ENCODE measurements at regions not wholly inside any gene's neighbourhood (a gene's known extent, or its start where the extent isn't known, plus 50 kb on each side); places are given as distances from the start of the nearest gene placed in this dataset.

DNA sequence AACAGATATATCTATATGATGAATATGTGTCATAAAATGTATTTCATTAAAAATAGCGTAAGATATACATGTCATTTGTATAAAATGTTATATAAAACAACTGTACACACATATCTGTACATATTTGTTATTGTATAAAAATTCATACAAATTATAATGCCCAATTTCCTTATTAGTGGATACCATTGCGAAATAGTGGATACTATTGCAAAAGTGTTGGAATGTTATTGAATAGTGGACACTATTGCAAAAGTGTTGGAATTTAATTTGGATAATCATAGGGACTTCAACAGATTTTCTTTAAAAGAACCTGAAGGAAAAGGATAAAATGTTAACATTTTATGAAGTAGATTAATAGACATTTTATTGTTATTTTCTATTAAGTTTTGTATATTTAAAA, 487.4 kb downstream of the HAO1 start:
- Mint-ChIP-seq H3K4me3 (no peak overlapping the region), H3K9me3 (peaks cover 5% of the 10 kb centered on the region), H3K27me3 (no peaks in the 10 kb centered on the region), H3K36me3 (ENCODE audit: low read depth) (no peaks in the 10 kb centered on the region), H3K27ac (no peak overlapping the region), H3K4me1 (no peaks in the 10 kb centered on the region)
- ChIA-PET POLR2A (no interaction called here), CTCF (no interaction called here)
- DNase-seq, result no peak

- Mint-ChIP-seq H3K4me3 (no peak overlapping the region), H3K27me3 (no peaks in the 10 kb centered on the region), H3K9me3 (peaks cover 2% of the 10 kb centered on the region), H3K36me3 (ENCODE audit: low read depth) (no peaks in the 10 kb centered on the region), H3K27ac (no peak overlapping the region), H3K4me1 (no peaks in the 10 kb centered on the region)
- POLR2A ChIA-PET, result no interaction called here
- DNase-seq, result no peak
- CTCF ChIA-PET, result no interaction called here
These were observed 486.2 kb downstream of the HAO1 start for GRCh38 chr20:7454047-7454446.

- no peak overlapping the region for H3K4me3 Mint-ChIP-seq
- DNase-seq, result no peak
- H3K4me1 Mint-ChIP-seq, result no peaks in the 10 kb centered on the region
- H3K36me3 Mint-ChIP-seq (ENCODE audit: low read depth), result no peaks in the 10 kb centered on the region
- ChIA-PET CTCF (no interaction called here), POLR2A (no interaction called here)
- peaks cover 8% of the 10 kb centered on the region for H3K9me3 Mint-ChIP-seq
- no peaks in the 10 kb centered on the region for H3K27me3 Mint-ChIP-seq
- no peak overlapping the region for H3K27ac Mint-ChIP-seq
These were observed 481.8 kb downstream of the HAO1 start for GRCh38 chr20:7458459-7458858.

DNA sequence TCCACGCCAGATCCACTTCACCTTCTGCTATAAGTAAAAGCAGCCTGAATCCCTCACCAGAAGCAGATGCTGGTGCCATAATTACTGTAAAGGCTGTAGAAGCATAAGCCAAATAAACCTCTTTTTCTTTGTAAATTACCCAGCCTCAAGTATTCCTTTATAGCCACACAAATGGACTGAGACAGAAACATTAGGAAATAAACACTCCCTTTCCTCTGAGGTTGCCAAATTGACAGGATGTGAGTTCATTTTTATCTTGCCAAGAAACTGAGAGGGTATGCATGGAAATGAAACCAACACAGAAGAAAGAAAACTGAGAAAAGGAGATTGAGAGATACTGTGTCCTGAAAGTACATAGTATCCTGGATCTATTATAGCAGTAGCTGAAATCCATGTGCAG, 481.2 kb downstream of the HAO1 start:
- peaks cover 7% of the 10 kb centered on the region for H3K9me3 Mint-ChIP-seq
- DNase-seq, result no peak
- no peak overlapping the region for H3K27ac Mint-ChIP-seq
- POLR2A ChIA-PET, result no interaction called here
- CTCF ChIA-PET, result no interaction called here
- no peaks in the 10 kb centered on the region for H3K27me3 Mint-ChIP-seq
- H3K36me3 Mint-ChIP-seq (ENCODE audit: low read depth), result no peaks in the 10 kb centered on the region
- H3K4me1 Mint-ChIP-seq, result no peaks in the 10 kb centered on the region
- no peak overlapping the region for H3K4me3 Mint-ChIP-seq

DNA sequence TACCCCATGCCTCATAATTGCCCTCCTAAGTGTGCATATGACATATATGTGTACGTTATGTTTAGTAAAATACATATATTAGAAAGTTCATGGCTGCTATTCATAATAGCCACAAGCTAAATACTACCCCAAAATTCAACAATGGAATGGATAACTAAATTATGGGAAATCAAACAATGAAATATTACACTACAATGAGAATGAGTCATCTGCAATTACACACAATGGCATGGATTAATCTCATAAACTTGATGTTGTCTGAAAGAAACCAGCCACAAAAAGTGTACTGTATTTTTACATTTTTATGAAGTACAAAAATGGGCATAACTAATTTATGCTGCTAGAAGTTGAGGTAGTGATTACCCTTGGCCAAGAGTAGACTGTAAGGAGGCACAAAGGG, 477.0 kb downstream of the HAO1 start:
- no peaks in the 10 kb centered on the region for H3K27me3 Mint-ChIP-seq
- H3K4me1 Mint-ChIP-seq, result no peaks in the 10 kb centered on the region
- ChIA-PET CTCF (no interaction called here), POLR2A (no interaction called here)
- H3K27ac Mint-ChIP-seq, result no peak overlapping the region
- H3K36me3 Mint-ChIP-seq (ENCODE audit: low read depth), result no peaks in the 10 kb centered on the region
- no peak for DNase-seq
- H3K9me3 Mint-ChIP-seq, result peaks cover 7% of the 10 kb centered on the region
- no peak overlapping the region for H3K4me3 Mint-ChIP-seq

DNA sequence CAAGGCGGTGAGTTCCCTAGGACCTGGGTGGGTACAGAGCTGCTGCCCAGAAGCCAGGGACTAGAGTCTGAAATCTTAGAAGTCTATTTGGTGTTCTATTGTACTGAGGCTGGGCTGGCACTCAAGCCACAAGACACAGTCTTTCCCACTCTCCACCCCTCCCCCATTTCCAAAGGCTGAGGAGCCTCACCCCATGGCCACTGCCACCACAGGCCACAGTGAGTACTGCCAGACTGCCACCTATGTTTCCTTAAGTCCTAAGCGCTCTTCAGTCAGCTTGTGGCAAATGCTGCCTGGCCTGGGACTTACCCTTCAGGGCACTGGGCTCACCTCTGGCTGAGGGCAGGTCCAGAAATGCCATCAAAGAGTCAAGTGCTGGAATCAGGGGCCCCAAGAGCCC, 469.3 kb downstream of the HAO1 start:
- POLR2A ChIA-PET, result no interaction called here

DNA sequence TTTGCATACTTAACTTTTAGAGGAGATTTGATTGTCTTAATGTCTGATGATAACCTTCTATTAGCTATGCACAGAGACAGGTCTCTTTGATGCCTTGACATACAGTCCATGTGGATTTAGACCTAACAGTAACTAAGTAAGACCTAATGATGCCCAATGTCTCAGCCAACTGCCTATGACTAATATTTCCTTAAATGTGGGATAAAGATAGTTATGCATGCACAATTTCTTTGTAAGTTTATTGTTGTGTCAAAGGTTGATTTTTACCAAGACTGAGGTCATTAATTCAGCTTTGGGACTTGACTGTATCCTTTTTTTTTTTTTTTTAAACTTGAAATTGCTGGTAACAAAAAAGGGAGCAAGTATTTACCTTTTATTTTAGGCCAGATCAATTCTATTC, 450.0 kb downstream of the HAO1 start:
- ChIA-PET CTCF (interaction anchor here (0.7 kb wide), 1 partner anchor 519 kb away, joined by 3 read pairs; no protein-coding TSS in a partner anchor), POLR2A (no interaction called here)
- no peaks in the 10 kb centered on the region for H3K36me3 Mint-ChIP-seq (ENCODE audit: low read depth)
- H3K4me3 Mint-ChIP-seq, result no peak overlapping the region
- H3K9me3 Mint-ChIP-seq, result peaks cover 13% of the 10 kb centered on the region
- no peak overlapping the region for H3K27ac Mint-ChIP-seq
- H3K4me1 Mint-ChIP-seq, result no peaks in the 10 kb centered on the region
- H3K27me3 Mint-ChIP-seq, result no peaks in the 10 kb centered on the region
- no peak for DNase-seq

More for the DNA sequence above, 469.3 kb downstream of the HAO1 start:
- Mint-ChIP-seq H3K27me3 (no peaks in the 10 kb centered on the region), H3K36me3 (ENCODE audit: low read depth) (no peaks in the 10 kb centered on the region), H3K4me3 (no peak overlapping the region), H3K9me3 (no peaks in the 10 kb centered on the region), H3K27ac (no peak overlapping the region), H3K4me1 (no peaks in the 10 kb centered on the region)
- CTCF ChIA-PET, result no interaction called here
- DNase-seq, result no peak

DNA sequence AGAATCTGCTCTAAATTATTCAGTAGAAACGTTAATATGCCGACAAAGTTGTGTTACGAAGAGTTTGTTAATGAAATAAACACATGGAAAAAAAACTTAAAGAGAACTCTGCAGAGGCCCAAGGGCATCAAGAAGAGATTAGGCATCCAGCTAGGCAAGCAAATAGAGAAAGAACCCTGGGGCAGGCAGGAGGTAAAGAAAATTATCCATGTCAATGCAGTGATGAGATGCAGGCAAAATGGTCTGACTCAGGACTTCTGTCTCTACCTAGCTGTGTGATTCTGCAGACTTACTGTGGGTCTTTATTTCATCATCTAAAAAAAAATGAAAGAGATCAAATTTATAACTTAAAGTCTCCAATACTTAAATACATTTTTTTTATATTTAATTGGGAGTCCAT, 448.0 kb downstream of the HAO1 start:
- H3K4me3 Mint-ChIP-seq, result no peak overlapping the region
- ChIA-PET CTCF (no interaction called here), POLR2A (no interaction called here)
- H3K36me3 Mint-ChIP-seq (ENCODE audit: low read depth), result no peaks in the 10 kb centered on the region
- H3K4me1 Mint-ChIP-seq, result no peaks in the 10 kb centered on the region
- H3K27ac Mint-ChIP-seq, result no peak overlapping the region
- H3K9me3 Mint-ChIP-seq, result peaks cover 16% of the 10 kb centered on the region
- H3K27me3 Mint-ChIP-seq, result no peaks in the 10 kb centered on the region
- no peak for DNase-seq

GRCh38 chr20:7493311-7493710, 446.9 kb downstream of the HAO1 start:
- ChIA-PET CTCF (no interaction called here), POLR2A (no interaction called here)
- no peak overlapping the region for H3K4me3 Mint-ChIP-seq
- no peak for DNase-seq
- no peaks in the 10 kb centered on the region for H3K36me3 Mint-ChIP-seq (ENCODE audit: low read depth)
- H3K9me3 Mint-ChIP-seq, result peaks cover 16% of the 10 kb centered on the region
- H3K27me3 Mint-ChIP-seq, result no peaks in the 10 kb centered on the region
- H3K27ac Mint-ChIP-seq, result no peak overlapping the region
- no peaks in the 10 kb centered on the region for H3K4me1 Mint-ChIP-seq

DNA sequence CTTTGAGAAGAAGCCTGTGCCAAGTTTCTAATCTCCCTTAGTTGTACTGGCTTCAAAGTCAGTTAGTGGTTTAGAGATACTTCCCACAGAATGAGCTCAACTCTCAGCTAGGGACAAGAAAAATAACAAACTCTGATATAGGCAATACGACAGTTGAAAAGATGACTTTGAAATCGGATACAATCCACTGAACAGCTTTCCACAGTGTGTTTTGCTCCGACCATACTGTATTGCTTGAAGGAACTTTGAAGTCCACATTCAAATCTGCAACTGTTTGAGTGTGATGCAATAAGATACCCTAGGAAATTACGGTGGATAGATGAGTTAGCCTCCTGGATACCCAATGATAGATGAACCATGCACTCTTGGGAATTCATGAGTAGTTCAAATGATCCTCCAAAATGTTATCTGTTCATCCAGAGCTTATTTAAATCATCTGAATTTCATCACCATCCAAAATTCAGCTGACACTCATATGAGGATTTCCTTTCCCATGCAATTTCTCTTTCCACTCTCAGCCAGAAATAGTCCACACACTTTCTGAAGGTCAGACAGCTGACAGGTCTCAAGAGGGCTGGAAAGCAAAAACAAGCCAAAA, 443.8 kb downstream of the HAO1 start:
- Mint-ChIP-seq H3K9me3 (peaks cover 13% of the 10 kb centered on the region), H3K4me1 (no peaks in the 10 kb centered on the region), H3K27me3 (no peaks in the 10 kb centered on the region), H3K36me3 (ENCODE audit: low read depth) (no peaks in the 10 kb centered on the region), H3K4me3 (no peak overlapping the region), H3K27ac (no peak overlapping the region)
- no peak for DNase-seq
- ChIA-PET CTCF (no interaction called here), POLR2A (no interaction called here)

GRCh38 chr20:7497985-7498384, 442.3 kb downstream of the HAO1 start:
- POLR2A ChIA-PET, result no interaction called here

GRCh38 chr20:7499201-7499600, 441.1 kb downstream of the HAO1 start:
- ChIA-PET CTCF (no interaction called here), POLR2A (no interaction called here)
- no peaks in the 10 kb centered on the region for H3K4me1 Mint-ChIP-seq
- no peak overlapping the region for H3K4me3 Mint-ChIP-seq
- H3K27me3 Mint-ChIP-seq, result no peaks in the 10 kb centered on the region
- H3K27ac Mint-ChIP-seq, result no peak overlapping the region
- DNase-seq, result no peak
- no peaks in the 10 kb centered on the region for H3K36me3 Mint-ChIP-seq (ENCODE audit: low read depth)
- peaks cover 12% of the 10 kb centered on the region for H3K9me3 Mint-ChIP-seq

More at GRCh38 chr20:7497985-7498384, 442.3 kb downstream of the HAO1 start:
- peaks cover 13% of the 10 kb centered on the region for H3K9me3 Mint-ChIP-seq
- no peak overlapping the region for H3K4me3 Mint-ChIP-seq
- no peaks in the 10 kb centered on the region for H3K36me3 Mint-ChIP-seq (ENCODE audit: low read depth)
- no peaks in the 10 kb centered on the region for H3K27me3 Mint-ChIP-seq
- no peak overlapping the region for H3K27ac Mint-ChIP-seq
- DNase-seq, result no peak
- CTCF ChIA-PET, result no interaction called here
- no peaks in the 10 kb centered on the region for H3K4me1 Mint-ChIP-seq

DNA sequence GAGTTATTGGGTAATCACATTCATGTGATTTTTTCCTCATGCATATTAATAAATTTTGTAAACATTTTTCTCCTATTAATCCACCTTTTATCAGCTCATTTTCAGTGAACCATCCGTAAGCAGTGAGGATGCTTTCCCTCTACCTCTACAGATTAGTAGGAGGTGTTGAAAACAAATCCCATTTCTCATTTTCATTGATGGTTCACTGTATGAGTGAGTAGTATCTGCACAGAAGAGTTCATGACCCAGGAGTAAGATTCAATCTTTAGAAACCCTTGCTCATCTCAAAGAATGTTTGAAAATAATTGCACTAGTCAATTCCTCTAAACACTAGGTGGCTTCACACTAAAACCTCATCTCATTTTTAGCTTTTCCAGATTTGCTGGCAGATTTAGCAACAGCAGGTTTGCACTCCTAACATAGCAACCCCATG, 440.0 kb downstream of the HAO1 start:
- DNase-seq, result no peak
- Mint-ChIP-seq H3K36me3 (ENCODE audit: low read depth) (no peaks in the 10 kb centered on the region), H3K27me3 (no peaks in the 10 kb centered on the region), H3K4me3 (no peak overlapping the region), H3K4me1 (no peaks in the 10 kb centered on the region), H3K27ac (no peak overlapping the region), H3K9me3 (peaks cover 3% of the 10 kb centered on the region)
- ChIA-PET POLR2A (no interaction called here), CTCF (no interaction called here)

DNA sequence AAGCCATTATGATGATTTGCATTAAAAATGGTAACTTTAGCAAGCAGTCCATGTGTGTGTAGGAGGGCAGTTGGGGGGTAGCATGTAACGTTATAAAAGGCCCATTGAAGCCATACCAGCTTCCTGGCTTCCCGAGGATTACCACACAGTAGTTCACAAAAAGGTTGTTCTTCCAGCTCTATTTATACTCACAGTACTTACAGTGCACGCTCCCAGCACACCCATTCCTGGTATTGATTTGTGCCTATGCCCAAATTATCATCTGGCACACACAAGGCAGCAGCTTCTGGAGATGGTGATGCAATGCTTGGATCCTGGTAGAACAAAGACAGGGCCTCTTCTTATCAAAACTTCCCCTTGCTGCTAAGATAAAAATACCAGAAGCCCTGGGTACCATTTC, 436.8 kb downstream of the HAO1 start:
- CTCF ChIA-PET, result no interaction called here
- no peaks in the 10 kb centered on the region for H3K36me3 Mint-ChIP-seq (ENCODE audit: low read depth)
- H3K9me3 Mint-ChIP-seq, result peaks cover 2% of the 10 kb centered on the region
- no peak for DNase-seq
- H3K27ac Mint-ChIP-seq, result no peak overlapping the region
- H3K4me3 Mint-ChIP-seq, result no peak overlapping the region
- POLR2A ChIA-PET, result no interaction called here
- no peaks in the 10 kb centered on the region for H3K4me1 Mint-ChIP-seq
- H3K27me3 Mint-ChIP-seq, result no peaks in the 10 kb centered on the region

Data from activated CD4-positive, alpha-beta memory T cell treated with anti-CD3 and anti-CD28 coated beads, Interleukin-2, amount 10 ng/mL, durations not matched to agents 7 days and 5 days (primary cell).